Gastrocnemius medialis (tissue), 4 donors: ENCODE measurements at regions not wholly inside any gene's neighbourhood (a gene's known extent, or its start where the extent isn't known, plus 50 kb on each side); places are given as distances from the start of the nearest gene placed in this dataset.

ENCODE experiments used
- ATAC-seq, 2 donors: fragments of 150-250 bp; one replicate each; pipeline ENCODE4 v1.9.1; 2016
- DNase-seq, 2 donors: peaks; one replicate each; pipeline ENCODE4 v3.0.0-alpha.2; 2019
- H3K27ac ChIP-seq, 4 donors: fragments of 200-600 bp; sonication (generic); 1 replicate in 1 of 4; 2 replicates in 3 of 4; pipeline ENCODE4 v1.5.1; 2016 to 2018; ENCODE audit warnings: mild to moderate bottlenecking in 2 of 4, moderate library complexity in 1 of 4
- H3K27me3 ChIP-seq, 3 donors: fragments of 200-600 bp; sonication (generic) in 2 of 3; 1 replicate in 1 of 3; 2 replicates in 2 of 3; pipeline versions ENCODE4 v1.5.1 to v1.6.0; 2016 to 2019; ENCODE audit warnings: mild to moderate bottlenecking in 1 of 3, moderate library complexity in 1 of 3
- H3K36me3 ChIP-seq, 2 donors: fragments of 200-600 bp; sonication (generic) in 1 of 2; one replicate each; pipeline ENCODE4 v1.5.1; 2017 to 2018
- H3K4me1 ChIP-seq, 2 donors: fragments of 200-600 bp; sonication (generic) in 1 of 2; one replicate each; pipeline ENCODE4 v1.5.1; 2016 to 2017; ENCODE audit warnings: mild to moderate bottlenecking in 2 of 2
- H3K4me3 ChIP-seq, 4 donors: fragments of 200-600 bp; sonication (generic) in 3 of 4; 1 replicate in 1 of 4; 2 replicates in 3 of 4; pipeline ENCODE4 v1.5.1; 2016 to 2019; ENCODE audit warnings: mild to moderate bottlenecking in 2 of 4
- H3K9me3 ChIP-seq, 3 donors: fragments of 200-600 bp; sonication (generic) in 2 of 3; 1 replicate in 1 of 3; 2 replicates in 2 of 3; pipeline ENCODE4 v1.5.1; 2016 to 2019
- POLR2A ChIP-seq, 2 donors: fragments of 450-650 bp; IDR thresholded peaks; one replicate each; pipeline ENCODE4 v1.6.1; 2017; ENCODE audit warnings: antibody characterized with exemption in 2 of 2, mild to moderate bottlenecking in 2 of 2, moderate library complexity in 2 of 2
- in situ Hi-C, 4 donors: fragments of 200-750 bp; cut with MboI; loops; one replicate each; pipeline versions ENCODE4 v1.15.0 to v1.8.0; 2017; ENCODE audit warnings: low sequenced_read_pairs in 4 of 4
- intact Hi-C: fragments of 100-400 bp; cut with DNase I; formaldehyde crosslinking; loops from one replicate; pipeline ENCODE4 v1.15.1; 2023; ENCODE audit warnings: low total_unique reads
- TF ChIP-seq, protein P1 (sequence below), 5 experiments: fragments of 450-650 bp in 3 of 5; fragments of 200-600 bp in 2 of 5; sonication (generic) in 2 of 5; IDR thresholded peaks in 4 of 5; conservative IDR thresholded peaks in 1 of 5; 1 replicate in 4 of 5; 2 replicates in 1 of 5; pipeline ENCODE4 v1.5.1; 2016 to 2019; ENCODE audit warnings: antibody characterized with exemption in 5 of 5, mild to moderate bottlenecking in 3 of 5, moderate library complexity in 3 of 5

DNA sequence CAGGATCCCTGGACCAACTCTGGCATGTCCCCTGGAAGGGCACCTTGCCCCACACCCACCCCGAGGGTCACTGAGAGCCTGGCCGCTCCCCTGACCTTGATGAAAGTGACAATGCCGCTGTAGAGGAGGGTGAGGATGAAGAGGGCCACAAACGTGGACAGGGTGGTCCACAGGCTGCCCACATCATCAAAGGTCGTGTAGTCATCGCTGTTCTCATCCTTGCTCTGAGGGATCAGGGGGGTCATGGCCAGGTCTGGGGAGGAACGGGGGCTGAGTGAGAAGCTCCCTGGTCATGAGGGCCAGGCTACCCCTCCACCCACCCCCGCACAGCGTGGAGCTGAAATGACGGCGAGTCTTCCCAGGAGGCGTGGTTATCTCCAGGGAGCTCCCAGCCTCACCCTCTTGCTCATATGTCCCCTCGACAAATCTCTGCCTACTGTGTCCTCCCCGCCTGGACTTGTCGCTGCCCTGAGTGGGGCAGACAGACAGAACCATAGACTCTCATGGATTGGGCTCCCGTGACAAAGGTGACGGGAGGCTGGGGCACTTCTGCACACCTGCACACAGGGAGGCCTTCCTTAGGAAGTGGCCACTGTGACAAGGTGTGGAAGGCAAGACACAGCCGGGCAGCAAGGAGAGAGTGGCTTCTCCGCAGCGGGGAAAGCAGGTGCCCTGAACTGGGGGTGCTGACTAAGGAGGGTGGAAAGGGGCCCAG, 311.1 kb downstream of the TMEM121 start:
- TF ChIP-seq, protein P1, sequence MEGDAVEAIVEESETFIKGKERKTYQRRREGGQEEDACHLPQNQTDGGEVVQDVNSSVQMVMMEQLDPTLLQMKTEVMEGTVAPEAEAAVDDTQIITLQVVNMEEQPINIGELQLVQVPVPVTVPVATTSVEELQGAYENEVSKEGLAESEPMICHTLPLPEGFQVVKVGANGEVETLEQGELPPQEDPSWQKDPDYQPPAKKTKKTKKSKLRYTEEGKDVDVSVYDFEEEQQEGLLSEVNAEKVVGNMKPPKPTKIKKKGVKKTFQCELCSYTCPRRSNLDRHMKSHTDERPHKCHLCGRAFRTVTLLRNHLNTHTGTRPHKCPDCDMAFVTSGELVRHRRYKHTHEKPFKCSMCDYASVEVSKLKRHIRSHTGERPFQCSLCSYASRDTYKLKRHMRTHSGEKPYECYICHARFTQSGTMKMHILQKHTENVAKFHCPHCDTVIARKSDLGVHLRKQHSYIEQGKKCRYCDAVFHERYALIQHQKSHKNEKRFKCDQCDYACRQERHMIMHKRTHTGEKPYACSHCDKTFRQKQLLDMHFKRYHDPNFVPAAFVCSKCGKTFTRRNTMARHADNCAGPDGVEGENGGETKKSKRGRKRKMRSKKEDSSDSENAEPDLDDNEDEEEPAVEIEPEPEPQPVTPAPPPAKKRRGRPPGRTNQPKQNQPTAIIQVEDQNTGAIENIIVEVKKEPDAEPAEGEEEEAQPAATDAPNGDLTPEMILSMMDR (IDR thresholded peaks at IDR 0.05 in 4 of 5, conservative IDR thresholded peaks at IDR 0.05 in 1 of 5): no peak
- no peak for TF ChIP-seq POLR2A (IDR thresholded peaks at IDR 0.05)
- H3K4me3 ChIP-seq: no peak overlapping the region
- H3K27me3 ChIP-seq: no peaks in the 10 kb centered on the region
- H3K27ac ChIP-seq: no peak overlapping the region
- H3K36me3 ChIP-seq: no peaks in the 10 kb centered on the region
- DNase-seq (no peak), ATAC-seq (no peak)
- H3K4me1 ChIP-seq: no peaks in the 10 kb centered on the region
- no peaks in the 10 kb centered on the region for H3K9me3 ChIP-seq
- in situ Hi-C loops: no loop called here
- intact Hi-C loops: no loop called here

DNA sequence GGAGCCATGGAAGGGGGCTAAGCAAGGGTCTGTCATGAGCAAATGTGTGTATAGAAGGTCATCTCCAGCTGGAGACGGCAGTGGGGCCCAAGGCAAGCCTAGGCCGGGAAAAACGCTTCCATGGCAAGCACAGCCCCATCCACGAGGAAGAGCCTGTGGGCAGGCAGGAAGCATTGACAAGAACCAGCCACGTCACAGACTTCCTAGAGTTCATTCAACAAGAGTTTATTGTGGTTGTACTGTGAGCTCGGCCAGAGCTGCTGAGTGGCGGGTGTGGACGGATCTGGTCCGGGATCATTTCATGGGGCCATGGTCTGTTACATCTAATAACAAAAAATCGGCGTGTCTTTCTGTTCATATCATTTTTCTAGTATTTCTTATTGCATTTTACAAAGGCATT, 311.7 kb downstream of the TMEM121 start:
- intact Hi-C loops: no loop called here
- H3K27me3 ChIP-seq: no peaks in the 10 kb centered on the region
- H3K27ac ChIP-seq: no peak overlapping the region
- no peaks in the 10 kb centered on the region for H3K9me3 ChIP-seq
- H3K4me1 ChIP-seq: no peaks in the 10 kb centered on the region
- H3K36me3 ChIP-seq: no peaks in the 10 kb centered on the region
- DNase-seq: no peak
- no peak for ATAC-seq
- in situ Hi-C loops: no loop called here
- TF ChIP-seq POLR2A (IDR thresholded peaks at IDR 0.05): no peak
- TF ChIP-seq, protein P1 (IDR thresholded peaks at IDR 0.05 in 4 of 5, conservative IDR thresholded peaks at IDR 0.05 in 1 of 5): no peak
- H3K4me3 ChIP-seq: no peak overlapping the region

GRCh38 chr14:105838591-105839424, 312.4 kb downstream of the TMEM121 start:
- Histone ChIP-seq H3K27ac (no peak overlapping the region), H3K9me3 (no peaks in the 10 kb centered on the region), H3K27me3 (no peaks in the 10 kb centered on the region), H3K4me1 (no peaks in the 10 kb centered on the region), H3K36me3 (no peaks in the 10 kb centered on the region), H3K4me3 (no peak overlapping the region)
- no peak for DNase-seq
- no peak for ATAC-seq
- TF ChIP-seq, protein P1 (IDR thresholded peaks at IDR 0.05 in 4 of 5, conservative IDR thresholded peaks at IDR 0.05 in 1 of 5): no peak
- TF ChIP-seq POLR2A (IDR thresholded peaks at IDR 0.05): no peak
- intact Hi-C loops: no loop called here
- in situ Hi-C loops: no loop called here

DNA sequence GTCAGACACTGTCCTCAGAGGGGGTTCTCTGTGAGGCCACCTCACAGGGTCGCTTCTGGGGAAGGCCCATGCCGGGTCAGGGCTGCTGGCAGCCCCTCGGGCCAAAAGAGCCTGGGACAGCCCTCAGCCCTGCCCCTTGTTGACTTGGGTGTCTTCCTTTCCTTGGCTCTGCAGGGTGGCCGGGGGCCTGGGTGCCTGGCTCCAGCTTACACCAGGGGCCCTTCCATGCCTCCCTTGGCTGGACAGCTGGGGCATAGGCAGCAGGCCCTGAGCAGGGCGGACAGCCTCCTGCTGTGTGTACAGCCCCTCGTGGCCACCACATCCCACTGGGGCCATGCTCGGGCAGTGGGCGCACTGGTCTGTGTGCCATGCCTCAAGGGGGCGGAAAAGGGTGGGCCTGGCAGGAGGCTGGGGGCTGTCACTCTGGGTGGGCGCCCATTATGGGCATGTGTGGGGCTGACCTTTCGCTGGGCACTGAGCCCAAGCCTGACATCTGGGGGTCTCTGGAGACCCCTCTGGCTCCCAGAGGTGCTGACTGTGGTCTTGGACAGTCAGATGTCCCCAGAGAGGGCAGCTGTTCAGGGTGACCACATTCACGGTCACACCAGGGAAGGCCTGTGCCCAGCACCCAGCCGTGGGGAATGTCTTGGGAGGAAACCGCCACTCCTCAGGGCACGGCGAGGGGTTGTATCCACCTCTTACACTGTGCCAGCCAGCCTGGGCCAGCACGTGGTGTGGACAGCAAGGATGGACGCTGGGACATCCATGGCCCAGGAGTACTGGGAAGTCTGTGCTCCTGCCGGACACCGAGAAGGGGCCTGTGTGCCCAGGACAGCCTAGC, 313.3 kb downstream of the TMEM121 start:
- Histone ChIP-seq H3K27ac (no peak overlapping the region), H3K9me3 (no peaks in the 10 kb centered on the region), H3K36me3 (no peaks in the 10 kb centered on the region), H3K4me1 (no peaks in the 10 kb centered on the region), H3K4me3 (no peak overlapping the region), H3K27me3 (no peaks in the 10 kb centered on the region)
- no peak for ATAC-seq
- DNase-seq: no peak
- in situ Hi-C loops (no loop called here), intact Hi-C loops (no loop called here)
- no peak for TF ChIP-seq POLR2A (IDR thresholded peaks at IDR 0.05)
- TF ChIP-seq, protein P1 (IDR thresholded peaks at IDR 0.05 in 4 of 5, conservative IDR thresholded peaks at IDR 0.05 in 1 of 5): no peak
